GM12878 (cell line): ENCODE measurements at regions not wholly inside any gene's neighbourhood (a gene's known extent, or its start where the extent isn't known, plus 50 kb on each side); places are given as distances from the start of the nearest gene placed in this dataset.

Source experiments
- BCL11A ChIP-seq: IDR thresholded peaks from 2 replicates; pipeline ENCODE4 v1.6.1; 2011; ENCODE audit warnings: low read depth, low read length
- DPF2 ChIP-seq: fragments of 450-650 bp; IDR thresholded peaks from 2 replicates; pipeline ENCODE4 v1.6.1; 2017; ENCODE audit warnings: mild to moderate bottlenecking
- EGR1 ChIP-seq, 2 experiments: IDR thresholded peaks; 1 replicate in 1 of 2; 2 replicates in 1 of 2; pipeline ENCODE4 v1.6.1; 2011 to 2012; ENCODE audit warnings: low read depth in 2 of 2, low read length in 2 of 2, borderline replicate concordance in 1 of 2, mild to moderate bottlenecking in 1 of 2, moderate library complexity in 1 of 2
- JUND ChIP-seq: IDR thresholded peaks from 2 replicates; pipeline ENCODE4 v1.6.1; 2012; ENCODE audit warnings: low read depth, mild to moderate bottlenecking, low read length, improper control_type of control experiment, moderate library complexity
- POLR2A ChIP-seq: IDR thresholded peaks from 2 replicates; pipeline ENCODE4 v1.6.1; 2011; ENCODE audit warnings: low read depth, mild to moderate bottlenecking, low read length
- RAD21 ChIP-seq: IDR thresholded peaks from 2 replicates; pipeline ENCODE4 v1.6.1; 2011; ENCODE audit warnings: mild to moderate bottlenecking, low read depth, low read length, moderate library complexity; ENCODE audit not compliant: insufficient read depth
- SMC3 ChIP-seq: IDR thresholded peaks from 2 replicates; pipeline ENCODE4 v1.6.1; 2011; ENCODE audit warnings: low read length, improper control_type of control experiment, borderline replicate concordance
- ZNF217 ChIP-seq: fragments of 450-650 bp; IDR thresholded peaks from 2 replicates; pipeline ENCODE4 v1.6.1; 2017; ENCODE audit warnings: antibody characterized with exemption, mild to moderate bottlenecking
- TF ChIP-seq, protein P1 (sequence below), 3 experiments: IDR thresholded peaks in 2 of 3; conservative IDR thresholded peaks in 1 of 3; 2 replicates each; pipeline ENCODE4 v1.5.1; 2011; ENCODE audit warnings: low read depth in 3 of 3, low read length in 3 of 3, mild to moderate bottlenecking in 3 of 3, control low read depth in 2 of 3, moderate library complexity in 2 of 3, inconsistent platforms in 1 of 3, mixed read lengths in 1 of 3; ENCODE audit not compliant: control insufficient read depth in 2 of 3, insufficient read depth in 1 of 3; ENCODE audit errors: extremely low read depth in 1 of 3
- TF ChIP-seq, protein P2 (sequence below): IDR thresholded peaks from 2 replicates; pipeline ENCODE4 v1.6.1; 2012; ENCODE audit warnings: mild to moderate bottlenecking, low read depth, low read length
- TF ChIP-seq, protein P3 (sequence below): IDR thresholded peaks from 2 replicates; pipeline ENCODE4 v1.6.1; 2012; ENCODE audit warnings: low read length, inconsistent platforms
- TF ChIP-seq, protein P4 (sequence below): fragments of 450-650 bp; IDR thresholded peaks from 2 replicates; pipeline ENCODE4 v1.6.1; 2017; ENCODE audit warnings: mild to moderate bottlenecking, low read depth, inconsistent platforms; ENCODE audit not compliant: poor library complexity, severe bottlenecking

DNA sequence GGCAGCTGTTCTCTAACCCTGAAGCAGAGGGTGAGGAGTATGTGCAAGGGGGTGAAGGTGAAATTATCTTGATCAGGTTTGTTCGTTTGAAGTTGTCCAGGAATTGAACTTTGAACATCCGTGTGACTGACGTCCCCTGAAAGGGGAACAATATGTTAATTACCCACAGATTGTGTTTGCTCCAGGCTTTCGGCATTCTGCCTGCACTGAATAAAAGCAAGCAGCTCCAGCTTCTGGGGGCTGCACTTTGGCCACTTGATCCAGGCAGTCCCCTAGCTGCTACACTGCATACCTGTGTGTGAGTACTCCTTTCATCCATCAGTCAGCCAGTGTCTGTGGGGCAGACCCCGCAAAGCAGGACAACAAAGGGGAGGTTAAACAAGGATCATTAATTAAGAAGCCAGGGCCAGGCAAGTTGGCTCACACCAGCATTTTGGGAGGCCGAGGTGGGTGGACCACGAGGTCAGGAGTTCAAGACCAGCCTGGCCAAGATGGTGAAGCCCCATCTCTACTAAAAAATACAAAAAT is 104.8 kb upstream of the BTN3A2 start:
- TF ChIP-seq, protein P1, sequence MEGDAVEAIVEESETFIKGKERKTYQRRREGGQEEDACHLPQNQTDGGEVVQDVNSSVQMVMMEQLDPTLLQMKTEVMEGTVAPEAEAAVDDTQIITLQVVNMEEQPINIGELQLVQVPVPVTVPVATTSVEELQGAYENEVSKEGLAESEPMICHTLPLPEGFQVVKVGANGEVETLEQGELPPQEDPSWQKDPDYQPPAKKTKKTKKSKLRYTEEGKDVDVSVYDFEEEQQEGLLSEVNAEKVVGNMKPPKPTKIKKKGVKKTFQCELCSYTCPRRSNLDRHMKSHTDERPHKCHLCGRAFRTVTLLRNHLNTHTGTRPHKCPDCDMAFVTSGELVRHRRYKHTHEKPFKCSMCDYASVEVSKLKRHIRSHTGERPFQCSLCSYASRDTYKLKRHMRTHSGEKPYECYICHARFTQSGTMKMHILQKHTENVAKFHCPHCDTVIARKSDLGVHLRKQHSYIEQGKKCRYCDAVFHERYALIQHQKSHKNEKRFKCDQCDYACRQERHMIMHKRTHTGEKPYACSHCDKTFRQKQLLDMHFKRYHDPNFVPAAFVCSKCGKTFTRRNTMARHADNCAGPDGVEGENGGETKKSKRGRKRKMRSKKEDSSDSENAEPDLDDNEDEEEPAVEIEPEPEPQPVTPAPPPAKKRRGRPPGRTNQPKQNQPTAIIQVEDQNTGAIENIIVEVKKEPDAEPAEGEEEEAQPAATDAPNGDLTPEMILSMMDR (IDR thresholded peaks at IDR 0.05 in 2 of 3, conservative IDR thresholded peaks at IDR 0.05 in 1 of 3; ENCODE audit: control insufficient read depth in 2 of 3, extremely low read depth in 1 of 3, insufficient read depth in 1 of 3, low read depth in 3 of 3, low read length in 3 of 3): no peak
- TF ChIP-seq DPF2 (no peak), POLR2A (no peak), SMC3 (no peak), BCL11A (no peak), JUND (no peak), ZNF217 (no peak), EGR1 (IDR thresholded peaks at IDR 0.05; ENCODE audit: borderline replicate concordance in 1 of 2, low read depth in 2 of 2, low read length in 2 of 2) (no peak), RAD21 (no peak)
- TF ChIP-seq, protein P2, sequence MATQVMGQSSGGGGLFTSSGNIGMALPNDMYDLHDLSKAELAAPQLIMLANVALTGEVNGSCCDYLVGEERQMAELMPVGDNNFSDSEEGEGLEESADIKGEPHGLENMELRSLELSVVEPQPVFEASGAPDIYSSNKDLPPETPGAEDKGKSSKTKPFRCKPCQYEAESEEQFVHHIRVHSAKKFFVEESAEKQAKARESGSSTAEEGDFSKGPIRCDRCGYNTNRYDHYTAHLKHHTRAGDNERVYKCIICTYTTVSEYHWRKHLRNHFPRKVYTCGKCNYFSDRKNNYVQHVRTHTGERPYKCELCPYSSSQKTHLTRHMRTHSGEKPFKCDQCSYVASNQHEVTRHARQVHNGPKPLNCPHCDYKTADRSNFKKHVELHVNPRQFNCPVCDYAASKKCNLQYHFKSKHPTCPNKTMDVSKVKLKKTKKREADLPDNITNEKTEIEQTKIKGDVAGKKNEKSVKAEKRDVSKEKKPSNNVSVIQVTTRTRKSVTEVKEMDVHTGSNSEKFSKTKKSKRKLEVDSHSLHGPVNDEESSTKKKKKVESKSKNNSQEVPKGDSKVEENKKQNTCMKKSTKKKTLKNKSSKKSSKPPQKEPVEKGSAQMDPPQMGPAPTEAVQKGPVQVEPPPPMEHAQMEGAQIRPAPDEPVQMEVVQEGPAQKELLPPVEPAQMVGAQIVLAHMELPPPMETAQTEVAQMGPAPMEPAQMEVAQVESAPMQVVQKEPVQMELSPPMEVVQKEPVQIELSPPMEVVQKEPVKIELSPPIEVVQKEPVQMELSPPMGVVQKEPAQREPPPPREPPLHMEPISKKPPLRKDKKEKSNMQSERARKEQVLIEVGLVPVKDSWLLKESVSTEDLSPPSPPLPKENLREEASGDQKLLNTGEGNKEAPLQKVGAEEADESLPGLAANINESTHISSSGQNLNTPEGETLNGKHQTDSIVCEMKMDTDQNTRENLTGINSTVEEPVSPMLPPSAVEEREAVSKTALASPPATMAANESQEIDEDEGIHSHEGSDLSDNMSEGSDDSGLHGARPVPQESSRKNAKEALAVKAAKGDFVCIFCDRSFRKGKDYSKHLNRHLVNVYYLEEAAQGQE: no peak
- TF ChIP-seq, protein P3, sequence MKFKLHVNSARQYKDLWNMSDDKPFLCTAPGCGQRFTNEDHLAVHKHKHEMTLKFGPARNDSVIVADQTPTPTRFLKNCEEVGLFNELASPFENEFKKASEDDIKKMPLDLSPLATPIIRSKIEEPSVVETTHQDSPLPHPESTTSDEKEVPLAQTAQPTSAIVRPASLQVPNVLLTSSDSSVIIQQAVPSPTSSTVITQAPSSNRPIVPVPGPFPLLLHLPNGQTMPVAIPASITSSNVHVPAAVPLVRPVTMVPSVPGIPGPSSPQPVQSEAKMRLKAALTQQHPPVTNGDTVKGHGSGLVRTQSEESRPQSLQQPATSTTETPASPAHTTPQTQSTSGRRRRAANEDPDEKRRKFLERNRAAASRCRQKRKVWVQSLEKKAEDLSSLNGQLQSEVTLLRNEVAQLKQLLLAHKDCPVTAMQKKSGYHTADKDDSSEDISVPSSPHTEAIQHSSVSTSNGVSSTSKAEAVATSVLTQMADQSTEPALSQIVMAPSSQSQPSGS: no peak
- TF ChIP-seq, protein P4, sequence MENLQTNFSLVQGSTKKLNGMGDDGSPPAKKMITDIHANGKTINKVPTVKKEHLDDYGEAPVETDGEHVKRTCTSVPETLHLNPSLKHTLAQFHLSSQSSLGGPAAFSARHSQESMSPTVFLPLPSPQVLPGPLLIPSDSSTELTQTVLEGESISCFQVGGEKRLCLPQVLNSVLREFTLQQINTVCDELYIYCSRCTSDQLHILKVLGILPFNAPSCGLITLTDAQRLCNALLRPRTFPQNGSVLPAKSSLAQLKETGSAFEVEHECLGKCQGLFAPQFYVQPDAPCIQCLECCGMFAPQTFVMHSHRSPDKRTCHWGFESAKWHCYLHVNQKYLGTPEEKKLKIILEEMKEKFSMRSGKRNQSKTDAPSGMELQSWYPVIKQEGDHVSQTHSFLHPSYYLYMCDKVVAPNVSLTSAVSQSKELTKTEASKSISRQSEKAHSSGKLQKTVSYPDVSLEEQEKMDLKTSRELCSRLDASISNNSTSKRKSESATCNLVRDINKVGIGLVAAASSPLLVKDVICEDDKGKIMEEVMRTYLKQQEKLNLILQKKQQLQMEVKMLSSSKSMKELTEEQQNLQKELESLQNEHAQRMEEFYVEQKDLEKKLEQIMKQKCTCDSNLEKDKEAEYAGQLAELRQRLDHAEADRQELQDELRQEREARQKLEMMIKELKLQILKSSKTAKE: no peak
